Brain microvascular endothelial cell (primary cell): ENCODE measurements at regions not wholly inside any gene's neighbourhood (a gene's known extent, or its start where the extent isn't known, plus 50 kb on each side); places are given as distances from the start of the nearest gene placed in this dataset.

Experiments used
- DNase-seq: peaks from one replicate; pipeline ENCODE4 v3.0.0-alpha.2; 2020
- H3K27ac ChIP-seq: fragments of 250-450 bp; sonication (Bioruptor Pico); 2 replicates; pipeline ENCODE4 v1.5.1; 2020; ENCODE audit warnings: mild to moderate bottlenecking, moderate library complexity
- H3K27me3 ChIP-seq: fragments of 250-450 bp; sonication (Bioruptor Pico); replicated peaks from 2 replicates; pipeline ENCODE4 v1.5.1; 2020; ENCODE audit warnings: mild to moderate bottlenecking
- H3K36me3 ChIP-seq: fragments of 250-450 bp; sonication (Bioruptor Pico); replicated peaks from 2 replicates; pipeline ENCODE4 v1.5.1; 2020; ENCODE audit warnings: mild to moderate bottlenecking
- H3K4me3 ChIP-seq: 2 replicates; pipeline ENCODE4 v1.5.1; 2011; ENCODE audit warnings: low read depth, mild to moderate bottlenecking, control low read depth, low read length, moderate library complexity
- CTCF ChIP-seq: IDR thresholded peaks from 2 replicates; pipeline ENCODE4 v1.5.1; 2011; ENCODE audit warnings: low read depth, mild to moderate bottlenecking, moderate library complexity, low read length, control low read depth, inconsistent platforms; ENCODE audit errors: missing control alignments
- in situ Hi-C: cut with HindIII; loops from 2 replicates; pipeline ENCODE4 v1.10.0; 2017; ENCODE audit warnings: low sequenced_read_pairs, low pct_ligation_motif_present

GRCh38 chr2:234438305-234438977 is 58.4 kb downstream of the ARL4C start:
- DNase-seq: no peak
- in situ Hi-C loops: no loop called here
- no peaks in the 10 kb centered on the region for H3K27me3 ChIP-seq
- H3K27ac ChIP-seq: no peak overlapping the region
- no peak overlapping the region for H3K4me3 ChIP-seq
- H3K36me3 ChIP-seq: no peaks in the 10 kb centered on the region
- TF ChIP-seq CTCF: no peak

GRCh38 chr2:234437642-234438304 is 59.1 kb downstream of the ARL4C start:
- no peaks in the 10 kb centered on the region for H3K27me3 ChIP-seq
- H3K4me3 ChIP-seq: no peak overlapping the region
- no peaks in the 10 kb centered on the region for H3K36me3 ChIP-seq
- no peak for DNase-seq
- H3K27ac ChIP-seq: no peak overlapping the region
- TF ChIP-seq CTCF: no peak
- in situ Hi-C loops: no loop called here

- in situ Hi-C loops: no loop called here
Observed at GRCh38 chr2:234436482-234436837, 60.4 kb downstream of the ARL4C start.

GRCh38 chr2:234435836-234436481 is 60.9 kb downstream of the ARL4C start:
- H3K27ac ChIP-seq: no peak overlapping the region

More at GRCh38 chr2:234436482-234436837, 60.4 kb downstream of the ARL4C start:
- Histone ChIP-seq H3K27ac (no peak overlapping the region), H3K27me3 (no peaks in the 10 kb centered on the region), H3K4me3 (no peak overlapping the region), H3K36me3 (no peaks in the 10 kb centered on the region)
- no peak for DNase-seq
- no peak for TF ChIP-seq CTCF

GRCh38 chr2:234433201-234433600 is 63.7 kb downstream of the ARL4C start:
- in situ Hi-C loops: no loop called here
- Histone ChIP-seq H3K27me3 (no peaks in the 10 kb centered on the region), H3K36me3 (no peaks in the 10 kb centered on the region), H3K4me3 (no peak overlapping the region), H3K27ac (no peak overlapping the region)
- DNase-seq: no peak
- TF ChIP-seq CTCF: peak; percentile 2

More at GRCh38 chr2:234435836-234436481, 60.9 kb downstream of the ARL4C start:
- no peaks in the 10 kb centered on the region for H3K36me3 ChIP-seq
- in situ Hi-C loops: no loop called here
- no peak overlapping the region for H3K4me3 ChIP-seq
- no peaks in the 10 kb centered on the region for H3K27me3 ChIP-seq
- no peak for DNase-seq
- TF ChIP-seq CTCF: no peak
